ENCODE measurements at regions not wholly inside any gene's neighbourhood (a gene's known extent, or its start where the extent isn't known, plus 50 kb on each side); places are given as distances from the start of the nearest gene placed in this dataset.

DNA sequence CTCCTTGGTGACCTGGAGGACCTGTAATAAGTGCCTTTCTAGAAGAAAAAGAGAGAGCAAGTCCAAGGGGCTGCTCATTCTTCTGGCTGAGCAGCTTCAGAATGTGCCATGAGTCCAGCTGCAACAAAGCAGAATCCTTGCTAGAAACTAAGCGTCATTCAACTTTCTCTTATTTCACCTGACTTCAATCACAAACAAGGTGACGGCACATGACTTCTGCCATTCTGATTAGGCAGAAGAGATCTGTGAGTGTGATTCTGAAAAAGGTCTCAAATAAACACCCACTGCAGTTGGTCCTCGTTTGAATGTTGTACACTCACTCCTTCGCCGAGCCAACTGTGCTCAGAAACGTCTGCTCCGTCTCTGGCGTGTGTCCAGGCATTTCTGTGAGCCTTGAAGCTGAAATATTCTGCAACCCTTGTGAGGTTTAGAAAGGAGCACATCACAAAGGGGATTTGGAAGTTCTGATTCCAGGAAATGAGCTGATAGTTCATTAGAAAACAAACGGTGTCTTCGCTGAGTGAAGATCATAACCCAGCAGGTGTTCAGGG lies 623.8 kb upstream of the KIRREL3 start:
- ATAC-seq = no peak
- Histone ChIP-seq H3K27ac (ENCODE audit: control insufficient read depth, insufficient read depth) (no peak overlapping the region), H4K20me1 (ENCODE audit: control insufficient read depth, insufficient read depth) (no peaks in the 10 kb centered on the region), H3K9ac (ENCODE audit: control insufficient read depth, insufficient read depth, low read length) (no peak overlapping the region), H3K9me3 (replicated peaks; ENCODE audit: control insufficient read depth, insufficient read depth, low read length) (no peaks in the 10 kb centered on the region), H2AFZ (ENCODE audit: control insufficient read depth, low read depth, low read length) (no peak overlapping the region), H3K4me3 (no peak overlapping the region), H3K4me1 (ENCODE audit: control insufficient read depth, insufficient read depth, low read length) (no peaks in the 10 kb centered on the region), H3K27me3 (replicated peaks in 1 of 2; ENCODE audit: control insufficient read depth in 2 of 2, insufficient read depth in 2 of 2, low read length in 1 of 2) (no peaks in the 10 kb centered on the region), H3K36me3 (ENCODE audit: control insufficient read depth in 2 of 2, insufficient read depth in 2 of 2, low read length in 1 of 2) (no peaks in the 10 kb centered on the region), H3K4me2 (ENCODE audit: control insufficient read depth, insufficient read depth) (no peak overlapping the region), H3K79me2 (ENCODE audit: control insufficient read depth, insufficient read depth, low read length) (no peaks in the 10 kb centered on the region)
- no peak for FAIRE-seq
- TF ChIP-seq SREBF1 (IDR thresholded peaks at IDR 0.05; ENCODE audit: low read length) = no peak
- no peak for TF ChIP-seq TARDBP (IDR thresholded peaks at IDR 0.05; ENCODE audit: borderline replicate concordance)
- TF ChIP-seq PML (IDR thresholded peaks at IDR 0.05; ENCODE audit: low read length) = no peak
- TF ChIP-seq NR2C1 (IDR thresholded peaks at IDR 0.05) = no peak
- no peak for TF ChIP-seq RAD21 (IDR thresholded peaks at IDR 0.05; ENCODE audit: insufficient read depth, low read depth, low read length)
- no peak for TF ChIP-seq TCF12 (IDR thresholded peaks at IDR 0.05; ENCODE audit: low read depth, low read length)
- TF ChIP-seq MYC (IDR thresholded peaks at IDR 0.05; ENCODE audit: insufficient read depth, insufficient read length, insufficient replicate concordance, low read length, severe bottlenecking) = no peak
- TF ChIP-seq ZNF622 (IDR thresholded peaks at IDR 0.05) = no peak
- TF ChIP-seq FOXK2 (IDR thresholded peaks at IDR 0.05) = no peak
- TF ChIP-seq NFYB (IDR thresholded peaks at IDR 0.05; ENCODE audit: insufficient read depth, low read depth, low read length) = no peak
- TF ChIP-seq ZZZ3 (IDR thresholded peaks at IDR 0.05; ENCODE audit: control insufficient read depth, insufficient read length, low read depth) = no peak
- no peak for TF ChIP-seq YBX1 (IDR thresholded peaks at IDR 0.05)
- TF ChIP-seq NBN (IDR thresholded peaks at IDR 0.05) = no peak
- TF ChIP-seq, protein P1, sequence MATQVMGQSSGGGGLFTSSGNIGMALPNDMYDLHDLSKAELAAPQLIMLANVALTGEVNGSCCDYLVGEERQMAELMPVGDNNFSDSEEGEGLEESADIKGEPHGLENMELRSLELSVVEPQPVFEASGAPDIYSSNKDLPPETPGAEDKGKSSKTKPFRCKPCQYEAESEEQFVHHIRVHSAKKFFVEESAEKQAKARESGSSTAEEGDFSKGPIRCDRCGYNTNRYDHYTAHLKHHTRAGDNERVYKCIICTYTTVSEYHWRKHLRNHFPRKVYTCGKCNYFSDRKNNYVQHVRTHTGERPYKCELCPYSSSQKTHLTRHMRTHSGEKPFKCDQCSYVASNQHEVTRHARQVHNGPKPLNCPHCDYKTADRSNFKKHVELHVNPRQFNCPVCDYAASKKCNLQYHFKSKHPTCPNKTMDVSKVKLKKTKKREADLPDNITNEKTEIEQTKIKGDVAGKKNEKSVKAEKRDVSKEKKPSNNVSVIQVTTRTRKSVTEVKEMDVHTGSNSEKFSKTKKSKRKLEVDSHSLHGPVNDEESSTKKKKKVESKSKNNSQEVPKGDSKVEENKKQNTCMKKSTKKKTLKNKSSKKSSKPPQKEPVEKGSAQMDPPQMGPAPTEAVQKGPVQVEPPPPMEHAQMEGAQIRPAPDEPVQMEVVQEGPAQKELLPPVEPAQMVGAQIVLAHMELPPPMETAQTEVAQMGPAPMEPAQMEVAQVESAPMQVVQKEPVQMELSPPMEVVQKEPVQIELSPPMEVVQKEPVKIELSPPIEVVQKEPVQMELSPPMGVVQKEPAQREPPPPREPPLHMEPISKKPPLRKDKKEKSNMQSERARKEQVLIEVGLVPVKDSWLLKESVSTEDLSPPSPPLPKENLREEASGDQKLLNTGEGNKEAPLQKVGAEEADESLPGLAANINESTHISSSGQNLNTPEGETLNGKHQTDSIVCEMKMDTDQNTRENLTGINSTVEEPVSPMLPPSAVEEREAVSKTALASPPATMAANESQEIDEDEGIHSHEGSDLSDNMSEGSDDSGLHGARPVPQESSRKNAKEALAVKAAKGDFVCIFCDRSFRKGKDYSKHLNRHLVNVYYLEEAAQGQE (IDR thresholded peaks at IDR 0.05; ENCODE audit: low read depth, low read length) = no peak
- TF ChIP-seq CHD1 (IDR thresholded peaks at IDR 0.05; ENCODE audit: low read depth, low read length) = no peak
- ChIA-PET CTCF (interaction anchor here (0.7 kb wide), 2 partner anchors 20 to 1207 kb away, joined by 3 read pairs; no protein-coding TSS in a partner anchor), RAD21 (ENCODE audit: unreplicated experiment) (no interaction called here), SMC1A (ENCODE audit: uncharacterized antibody, unreplicated experiment) (interaction anchor here (0.6 kb wide), 1 partner anchor 168 kb away, joined by 3 read pairs; no protein-coding TSS in a partner anchor), POLR2A (no interaction called here)
- WGBS (ENCODE audit: insufficient coverage, insufficient replicate concordance, low lambda C conversion rate, missing lambda C conversion rate) = 38% methylated on average over 10 of the region's 10 CpGs
- intact Hi-C loops (cut with micrococcal nuclease; ENCODE audit: unreplicated experiment) = no loop called here
- in situ Hi-C loops (cut with MboI) = no loop called here
- no TSS peak for BruUV-seq (replicated peaks)
- DNase-seq (ENCODE audit: low read depth, low spot score) = no peak

Data from GM12878 (cell line).